AML-193 (cell line): ENCODE measurements at regions not wholly inside any gene's neighbourhood (a gene's known extent, or its start where the extent isn't known, plus 50 kb on each side); places are given as distances from the start of the nearest gene placed in this dataset.
A peak's percentile ranks its signal among the peaks of the same experiment; 100 is the strongest.
"Not testable (repeated sequence)": the region's sequence is repeated elsewhere in the genome, so short reads cannot be mapped to it uniquely, and the experiment has no call there.

ENCODE experiments used
- DNase-seq, 2 experiments: peaks; one replicate each; lab custom pipeline; 2025; lab: John Stamatoyannopoulos, UW

GRCh38 chr10:32141018-32141807 lies 85.0 kb upstream of the KIF5B start:
- no peak for DNase-seq

- no peak for DNase-seq
Observed at GRCh38 chr10:32140403-32140802, 84.2 kb upstream of the KIF5B start.

DNA sequence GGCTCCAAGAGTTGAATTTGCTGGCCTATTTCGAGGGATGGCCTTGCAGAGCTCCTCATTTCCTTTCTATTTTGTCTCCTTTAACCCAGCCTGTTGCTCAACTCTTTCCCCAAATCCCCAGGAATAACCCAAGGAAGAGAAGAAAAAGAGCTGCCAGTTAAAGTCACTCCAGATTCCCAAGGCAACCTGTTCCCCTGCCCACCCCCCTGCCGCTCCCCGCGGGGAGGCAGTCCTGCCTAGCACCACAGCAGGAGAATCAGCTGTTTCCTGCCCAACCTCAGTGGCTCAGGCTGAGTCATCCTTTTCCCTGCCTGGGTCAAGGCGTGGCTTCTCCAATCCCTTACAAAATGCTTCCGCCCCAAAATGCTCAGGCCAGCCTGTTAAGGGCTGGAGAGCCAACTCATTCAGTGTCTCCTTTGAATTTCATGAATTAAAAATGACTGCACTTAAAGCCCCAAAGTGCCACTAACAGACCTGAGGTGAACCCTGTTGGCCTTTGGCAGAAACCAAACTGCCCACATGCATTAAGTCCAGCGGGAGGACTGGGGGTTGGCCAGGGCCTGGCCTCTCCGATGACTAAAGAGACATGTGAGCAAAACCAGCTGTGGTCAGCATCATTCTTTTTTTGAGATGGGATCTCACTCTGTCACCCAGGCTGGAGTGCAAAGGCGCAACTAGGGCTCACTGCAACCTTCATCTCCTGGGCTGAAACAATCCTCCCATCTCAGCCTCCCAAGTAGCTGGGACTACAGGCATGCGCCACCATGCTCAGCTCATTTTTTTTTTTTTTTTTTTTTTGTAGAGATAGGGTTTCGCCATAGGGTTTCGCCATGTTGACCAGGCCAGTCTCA lies 83.2 kb upstream of the KIF5B start:
- peak; percentile 69 to 73 for DNase-seq

DNA sequence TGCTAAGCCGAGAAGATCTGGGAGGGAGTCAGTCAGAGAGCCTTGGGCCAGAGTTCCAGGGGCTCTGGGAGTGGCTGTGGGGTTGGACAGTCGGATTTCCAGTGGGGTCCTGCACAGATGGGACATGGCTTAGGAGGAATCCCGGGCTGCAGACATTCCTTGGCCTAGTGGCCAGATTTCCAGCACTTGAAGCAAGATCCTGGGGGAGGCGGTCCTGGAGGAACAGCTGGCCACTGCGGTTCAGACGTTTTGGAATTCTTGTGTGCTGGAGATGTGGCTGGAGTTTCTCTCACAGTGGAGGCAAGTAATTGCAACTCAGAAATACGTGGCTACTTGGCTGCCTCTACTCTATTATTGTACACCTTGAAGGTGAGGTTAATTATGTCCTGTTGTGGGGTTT lies 80.7 kb upstream of the KIF5B start:
- not testable (repeated sequence) for DNase-seq

DNA sequence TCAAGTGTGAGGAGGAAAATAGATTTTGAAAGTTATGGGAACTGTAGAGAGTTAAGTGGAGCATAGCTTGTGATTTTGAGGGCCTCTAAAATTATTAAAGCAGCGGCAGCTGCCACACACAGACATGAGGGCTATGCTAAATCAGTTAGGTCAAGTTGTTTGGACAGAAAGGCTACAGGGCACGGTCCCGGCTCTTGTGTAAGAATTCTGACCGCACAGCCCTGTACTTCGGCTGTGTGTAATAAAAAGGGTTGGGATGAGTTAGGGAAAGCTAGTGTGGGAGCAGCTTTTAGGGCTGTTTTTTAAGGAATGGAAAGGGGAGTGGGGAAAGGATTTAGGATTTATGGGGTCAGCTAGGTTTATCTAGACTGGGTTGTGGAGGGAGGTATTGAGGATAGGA lies 79.6 kb upstream of the KIF5B start:
- not testable (repeated sequence) for DNase-seq

DNA sequence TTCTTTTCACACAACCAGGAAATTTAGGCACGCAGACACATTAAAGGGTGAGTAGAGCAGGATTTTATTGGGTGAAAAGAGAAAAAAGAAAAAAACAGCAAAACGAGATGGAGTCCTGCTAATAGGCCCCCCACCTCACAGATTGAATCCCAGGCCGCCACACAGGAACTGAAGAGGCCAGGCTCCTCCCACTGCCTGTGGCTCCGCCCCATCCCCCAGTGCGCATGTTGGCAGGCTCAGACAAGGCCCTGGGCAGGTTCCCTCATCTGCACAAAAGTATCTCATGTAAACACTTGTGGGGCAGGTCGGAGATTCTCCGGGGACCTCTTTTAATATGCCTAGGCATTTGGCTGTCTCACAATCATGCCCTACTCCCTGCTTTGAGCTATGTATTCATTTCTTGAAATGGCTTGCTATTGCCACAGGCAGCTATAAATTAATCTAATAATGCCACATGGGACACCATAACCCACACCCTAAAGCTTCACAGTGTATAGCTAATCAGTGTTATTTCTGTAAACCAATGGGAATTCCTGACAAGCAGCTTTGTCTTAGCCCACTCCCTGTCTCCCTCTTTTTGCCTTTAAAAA lies 76.2 kb upstream of the KIF5B start:
- no peak for DNase-seq

DNA sequence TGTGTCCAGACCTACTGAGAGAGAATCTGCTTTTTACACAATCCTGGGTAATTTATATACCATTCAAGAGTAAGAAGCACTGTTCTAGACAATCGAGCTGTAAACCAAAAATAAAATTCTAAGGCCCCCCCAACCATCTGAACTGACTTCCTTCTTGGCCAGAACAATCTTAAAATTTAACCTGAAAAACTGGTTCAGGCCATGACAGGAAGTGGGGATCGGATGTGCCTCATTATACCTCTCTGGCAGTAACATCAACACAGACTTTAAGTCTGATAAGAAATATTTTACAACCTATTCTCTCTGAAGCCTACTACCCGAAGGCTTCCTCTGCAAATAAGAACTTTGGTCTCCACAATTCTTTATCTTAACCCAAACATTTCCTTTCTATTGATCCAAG lies 75.2 kb upstream of the KIF5B start:
- DNase-seq, result no peak

DNA sequence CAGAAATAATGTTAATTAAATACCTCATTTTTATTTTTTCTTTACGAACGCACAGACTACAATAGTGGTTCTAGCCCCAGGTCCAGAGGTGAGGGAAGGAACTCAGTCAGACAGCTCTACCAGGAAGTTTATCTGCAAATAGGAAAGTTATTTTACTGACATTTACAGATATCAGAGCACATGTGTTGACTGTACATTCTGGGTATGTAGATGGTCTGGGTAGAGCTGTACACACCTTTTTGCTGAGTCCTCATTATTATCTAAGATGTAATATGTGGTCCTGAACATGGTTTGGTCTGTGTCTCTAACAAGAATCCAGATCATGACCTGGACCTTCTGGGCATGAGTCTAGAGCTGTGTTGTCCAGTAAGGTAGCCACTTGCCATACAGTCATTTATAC lies 74.6 kb upstream of the KIF5B start:
- no peak for DNase-seq

- DNase-seq, result no peak
Observed at GRCh38 chr10:32125023-32125422, 68.8 kb upstream of the KIF5B start.

- DNase-seq, result no peak
Observed at GRCh38 chr10:32123021-32123420, 66.8 kb upstream of the KIF5B start.

DNA sequence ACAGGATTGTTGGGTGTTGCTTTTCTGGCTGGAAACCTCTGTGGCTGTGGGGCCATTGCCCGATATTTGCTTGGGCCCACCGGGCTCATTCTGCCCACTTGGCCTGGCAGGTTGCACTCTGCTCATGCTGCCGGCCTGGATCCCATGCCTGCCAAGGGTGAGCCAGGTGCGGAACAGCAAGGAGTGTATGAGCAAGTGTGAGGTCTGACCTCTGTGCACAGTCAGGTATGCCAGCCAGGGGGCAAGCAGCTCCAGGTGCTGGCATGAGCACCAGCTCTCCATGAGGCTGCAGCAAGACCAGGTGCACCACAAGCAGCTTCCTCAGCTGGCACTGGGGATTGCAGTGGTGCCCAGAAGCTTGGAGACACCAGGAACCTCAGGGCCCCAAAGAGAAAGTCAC lies 65.4 kb upstream of the KIF5B start:
- DNase-seq, result no peak

DNA sequence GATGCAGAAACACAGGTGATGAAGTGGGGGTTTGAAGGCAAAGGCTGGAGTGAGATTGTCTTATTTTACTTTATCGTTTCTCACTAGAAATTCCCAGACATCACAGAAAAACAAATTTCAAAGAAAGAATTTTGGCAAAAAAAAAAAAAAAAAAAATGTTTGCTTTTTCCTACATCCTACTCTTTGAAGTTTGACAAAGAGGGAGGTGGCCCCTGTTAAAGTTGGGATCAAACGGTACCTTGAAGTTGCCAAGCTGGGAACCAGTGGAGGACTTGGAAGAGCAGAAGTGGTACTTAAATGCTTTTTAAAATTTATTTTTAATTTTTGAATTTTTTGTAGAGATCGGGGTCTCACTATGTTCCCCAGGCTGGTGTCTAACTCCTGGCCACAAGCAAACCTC lies 63.9 kb upstream of the KIF5B start:
- DNase-seq, result no peak

GRCh38 chr10:32114508-32114907 lies 58.3 kb upstream of the KIF5B start:
- no peak for DNase-seq

GRCh38 chr10:32112055-32112454 lies 55.8 kb upstream of the KIF5B start:
- no peak for DNase-seq

DNA sequence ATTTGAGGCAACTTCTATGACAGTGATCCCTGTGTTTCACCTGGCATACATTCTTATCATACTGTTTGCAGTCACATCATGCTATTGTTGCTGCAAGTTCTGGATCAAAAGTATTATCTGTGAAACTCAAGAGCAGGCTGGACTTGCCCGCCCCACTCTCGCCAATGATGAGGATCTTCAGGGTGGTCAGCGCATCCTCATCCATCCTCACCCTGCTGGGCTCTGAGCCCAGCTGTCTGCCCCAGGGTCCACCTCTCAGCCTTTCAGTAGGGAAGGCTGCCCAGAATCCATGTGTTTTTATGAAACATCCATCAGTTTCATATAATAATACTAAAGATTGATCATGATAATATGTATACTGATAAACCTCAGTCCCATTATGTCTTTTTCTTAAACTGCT lies 55.4 kb upstream of the KIF5B start:
- no peak for DNase-seq

- no peak for DNase-seq
Observed at GRCh38 chr10:32110790-32111189, 54.6 kb upstream of the KIF5B start.

DNA sequence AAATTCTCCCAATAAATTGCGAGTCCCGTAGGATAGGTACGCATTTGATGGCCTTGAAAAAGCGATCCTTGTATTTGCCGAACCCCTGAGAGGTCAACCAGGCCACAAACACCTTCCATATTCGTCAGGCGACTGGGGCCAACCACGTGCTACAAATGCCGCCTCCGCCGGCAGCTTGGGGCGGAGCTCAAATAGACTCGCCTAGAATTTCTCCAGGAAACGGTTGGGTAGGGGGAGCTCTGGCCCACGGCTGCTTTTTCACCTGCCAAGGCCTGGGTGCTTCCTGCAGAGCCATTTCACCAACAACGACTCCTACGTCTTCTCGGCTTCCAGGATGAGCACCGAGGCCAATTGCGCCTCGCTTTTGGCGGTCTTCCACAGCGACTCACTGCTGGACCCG lies 53.4 kb upstream of the KIF5B start:
- no peak for DNase-seq
